ENCODE measurements at regions not wholly inside any gene's neighbourhood (a gene's known extent, or its start where the extent isn't known, plus 50 kb on each side); places are given as distances from the start of the nearest gene placed in this dataset.
A peak's percentile ranks its signal among the peaks of the same experiment; 100 is the strongest.
"Not testable (repeated sequence)": the region's sequence is repeated elsewhere in the genome, so short reads cannot be mapped to it uniquely, and the experiment has no call there.

- no peak for DNase-seq (ENCODE audit: low read depth, low spot score)
These were observed 396.3 kb upstream of the CHST9 start for GRCh38 chr18:27581296-27581904.

- no peak for DNase-seq (ENCODE audit: low read depth, low spot score)
These were observed 394.3 kb upstream of the CHST9 start for GRCh38 chr18:27579364-27579763.

GRCh38 chr18:27577752-27578151 is 392.6 kb upstream of the CHST9 start:
- no peak for DNase-seq (ENCODE audit: low read depth, low spot score)

GRCh38 chr18:27577265-27577664 is 392.2 kb upstream of the CHST9 start:
- no peak for DNase-seq (ENCODE audit: low read depth, low spot score)

GRCh38 chr18:27567434-27567833 is 382.3 kb upstream of the CHST9 start:
- no peak for DNase-seq (ENCODE audit: low read depth, low spot score)

- no peak for DNase-seq (ENCODE audit: low read depth, low spot score)
These were observed 379.0 kb upstream of the CHST9 start for GRCh38 chr18:27564066-27564465.

GRCh38 chr18:27558388-27559155 is 373.5 kb upstream of the CHST9 start:
- DNase-seq (ENCODE audit: low read depth, low spot score): no peak

GRCh38 chr18:27556741-27557140 is 371.6 kb upstream of the CHST9 start:
- DNase-seq (ENCODE audit: low read depth, low spot score): no peak

- DNase-seq (ENCODE audit: low read depth, low spot score): no peak
These were observed 364.4 kb upstream of the CHST9 start for GRCh38 chr18:27549335-27550039.

GRCh38 chr18:27546991-27547390 is 361.9 kb upstream of the CHST9 start:
- no peak for DNase-seq (ENCODE audit: low read depth, low spot score)

GRCh38 chr18:27544206-27544605 is 359.1 kb upstream of the CHST9 start:
- DNase-seq (ENCODE audit: low read depth, low spot score): no peak

GRCh38 chr18:27541293-27541692 is 356.2 kb upstream of the CHST9 start:
- no peak for DNase-seq (ENCODE audit: low read depth, low spot score)

- DNase-seq (ENCODE audit: low read depth, low spot score): peak; percentile 4
These were observed 355.0 kb upstream of the CHST9 start for GRCh38 chr18:27540111-27540510.

GRCh38 chr18:27528925-27529521 is 343.9 kb upstream of the CHST9 start:
- no peak for DNase-seq (ENCODE audit: low read depth, low spot score)

GRCh38 chr18:27527856-27528255 is 342.7 kb upstream of the CHST9 start:
- DNase-seq (ENCODE audit: low read depth, low spot score): no peak

GRCh38 chr18:27520401-27520800 is 335.3 kb upstream of the CHST9 start:
- DNase-seq (ENCODE audit: low read depth, low spot score): no peak

- DNase-seq (ENCODE audit: low read depth, low spot score): not testable (repeated sequence)
These were observed 325.0 kb upstream of the CHST9 start for GRCh38 chr18:27510036-27510633.

GRCh38 chr18:27501671-27502070 is 316.6 kb upstream of the CHST9 start:
- DNase-seq (ENCODE audit: low read depth, low spot score): no peak

- DNase-seq (ENCODE audit: low read depth, low spot score): no peak
These were observed 315.4 kb upstream of the CHST9 start for GRCh38 chr18:27500531-27500930.

GRCh38 chr18:27497246-27497645 is 312.1 kb upstream of the CHST9 start:
- no peak for DNase-seq (ENCODE audit: low read depth, low spot score)

GRCh38 chr18:27493182-27493581 is 308.1 kb upstream of the CHST9 start:
- no peak for DNase-seq (ENCODE audit: low read depth, low spot score)

- DNase-seq (ENCODE audit: low read depth, low spot score): no peak
These were observed 306.7 kb upstream of the CHST9 start for GRCh38 chr18:27491772-27492171.
